HS-27A (cell line): ENCODE measurements at regions not wholly inside any gene's neighbourhood (a gene's known extent, or its start where the extent isn't known, plus 50 kb on each side); places are given as distances from the start of the nearest gene placed in this dataset.
A peak's percentile ranks its signal among the peaks of the same experiment; 100 is the strongest.
"Not testable (repeated sequence)": the region's sequence is repeated elsewhere in the genome, so short reads cannot be mapped to it uniquely, and the experiment has no call there.

Source experiments
- DNase-seq: peaks from one replicate; pipeline ENCODE4 v3.0.0-alpha.2; 2012; ENCODE audit warnings: low read depth, missing footprints

- DNase-seq: no peak
Measured at GRCh38 chr6:130557481-130558112, 191.8 kb downstream of the TMEM200A start.

- DNase-seq: no peak
Measured at GRCh38 chr6:130558131-130558530, 192.3 kb downstream of the TMEM200A start.

GRCh38 chr6:130559166-130559565 lies 193.3 kb downstream of the TMEM200A start:
- DNase-seq: no peak

- no peak for DNase-seq
Measured at GRCh38 chr6:130560231-130560630, 194.4 kb downstream of the TMEM200A start.

- DNase-seq: not testable (repeated sequence)
Measured at GRCh38 chr6:130561159-130561558, 195.3 kb downstream of the TMEM200A start.

- DNase-seq: no peak
Measured at GRCh38 chr6:130565696-130566095, 199.9 kb downstream of the TMEM200A start.

- no peak for DNase-seq
Measured at GRCh38 chr6:130574146-130574545, 208.3 kb downstream of the TMEM200A start.

- DNase-seq: no peak
Measured at GRCh38 chr6:130575557-130575956, 209.7 kb downstream of the TMEM200A start.

GRCh38 chr6:130575971-130576370 lies 210.2 kb downstream of the TMEM200A start:
- no peak for DNase-seq

- no peak for DNase-seq
Measured at GRCh38 chr6:130577178-130577919, 211.5 kb downstream of the TMEM200A start.

- DNase-seq: no peak
Measured at GRCh38 chr6:130578713-130579112, 212.9 kb downstream of the TMEM200A start.

- no peak for DNase-seq
Measured at GRCh38 chr6:130583268-130583667, 217.5 kb downstream of the TMEM200A start.

GRCh38 chr6:130585587-130585986 lies 219.8 kb downstream of the TMEM200A start:
- DNase-seq: no peak

GRCh38 chr6:130587778-130588520 lies 222.1 kb downstream of the TMEM200A start:
- peak; percentile 85 for DNase-seq

- DNase-seq: no peak
Measured at GRCh38 chr6:130593200-130593599, 227.4 kb downstream of the TMEM200A start.

GRCh38 chr6:130593948-130594347 lies 228.1 kb downstream of the TMEM200A start:
- DNase-seq: no peak

- DNase-seq: no peak
Measured at GRCh38 chr6:130598021-130598989, 228.9 kb upstream of the SMLR1 start.

GRCh38 chr6:130600880-130601341 lies 226.3 kb upstream of the SMLR1 start:
- DNase-seq: peak; percentile 91

GRCh38 chr6:130602151-130602770 lies 224.9 kb upstream of the SMLR1 start:
- DNase-seq: peak; percentile 97

- DNase-seq: no peak
Measured at GRCh38 chr6:130603391-130603790, 223.8 kb upstream of the SMLR1 start.

GRCh38 chr6:130604841-130605399 lies 222.3 kb upstream of the SMLR1 start:
- DNase-seq: no peak
